ENCODE measurements at regions not wholly inside any gene's neighbourhood (a gene's known extent, or its start where the extent isn't known, plus 50 kb on each side); places are given as distances from the start of the nearest gene placed in this dataset.

GRCh38 chr21:38156200-38156599, 100.6 kb upstream of the KCNJ15 start:
- DNase-seq: no peak

- DNase-seq: peak; percentile 42
Observed at GRCh38 chr21:38159355-38159754, 97.4 kb upstream of the KCNJ15 start.

- no peak for DNase-seq
Observed at GRCh38 chr21:38165466-38166172, 91.2 kb upstream of the KCNJ15 start.

- no peak for DNase-seq
Observed at GRCh38 chr21:38166173-38166535, 90.6 kb upstream of the KCNJ15 start.

GRCh38 chr21:38167345-38167744, 89.4 kb upstream of the KCNJ15 start:
- no peak for DNase-seq

GRCh38 chr21:38170283-38170682, 86.5 kb upstream of the KCNJ15 start:
- DNase-seq: peak; percentile 12

GRCh38 chr21:38170704-38171682, 85.8 kb upstream of the KCNJ15 start:
- no peak for DNase-seq

- no peak for DNase-seq
Observed at GRCh38 chr21:38171723-38172344, 85.0 kb upstream of the KCNJ15 start.

- DNase-seq: no peak
Observed at GRCh38 chr21:38173276-38174035, 83.3 kb upstream of the KCNJ15 start.

GRCh38 chr21:38175306-38175705, 81.5 kb upstream of the KCNJ15 start:
- no peak for DNase-seq

- no peak for DNase-seq
Observed at GRCh38 chr21:38177919-38178652, 78.7 kb upstream of the KCNJ15 start.

GRCh38 chr21:38178653-38179470, 77.9 kb upstream of the KCNJ15 start:
- no peak for DNase-seq

GRCh38 chr21:38179511-38179910, 77.3 kb upstream of the KCNJ15 start:
- DNase-seq: no peak

GRCh38 chr21:38181096-38181495, 75.7 kb upstream of the KCNJ15 start:
- no peak for DNase-seq

- no peak for DNase-seq
Observed at GRCh38 chr21:38182370-38182985, 74.3 kb upstream of the KCNJ15 start.

- DNase-seq: no peak
Observed at GRCh38 chr21:38183961-38184360, 72.8 kb upstream of the KCNJ15 start.

- no peak for DNase-seq
Observed at GRCh38 chr21:38186661-38187270, 70.0 kb upstream of the KCNJ15 start.

GRCh38 chr21:38188037-38188436, 68.8 kb upstream of the KCNJ15 start:
- no peak for DNase-seq

GRCh38 chr21:38196036-38196435, 60.8 kb upstream of the KCNJ15 start:
- DNase-seq: no peak

GRCh38 chr21:38202811-38203210, 54.0 kb upstream of the KCNJ15 start:
- peak; percentile 21 for DNase-seq
